ENCODE measurements at regions not wholly inside any gene's neighbourhood (a gene's known extent, or its start where the extent isn't known, plus 50 kb on each side); places are given as distances from the start of the nearest gene placed in this dataset.

DNA sequence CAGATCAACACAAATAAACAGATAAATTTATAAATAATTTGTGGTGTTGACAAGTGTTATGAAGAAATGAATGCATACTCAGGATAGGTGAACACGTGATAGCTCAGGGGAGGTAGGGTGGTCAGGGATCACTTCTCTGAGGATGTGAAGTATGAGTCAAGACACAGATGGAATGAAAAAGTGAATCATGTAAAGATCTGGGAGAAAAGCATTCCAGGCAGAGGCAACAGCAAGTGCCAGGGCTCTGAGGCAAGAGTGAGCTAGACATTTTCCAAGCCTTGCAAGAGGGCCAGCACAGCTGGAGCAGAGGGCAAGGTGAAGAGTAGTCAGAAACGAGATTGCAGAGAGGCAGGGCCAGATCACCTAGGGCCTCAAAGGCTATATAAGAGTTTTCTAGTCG lies 177.8 kb downstream of the WNT5A start:
- H3K4me3 ChIP-seq (ENCODE audit: low read length) = no peak overlapping the region
- TF ChIP-seq CTCF (IDR thresholded peaks at IDR 0.05) = no peak
- H3K4me1 Mint-ChIP-seq = no peaks in the 10 kb centered on the region
- no peak overlapping the region for H3K4me3 Mint-ChIP-seq
- DNase-seq (no peak), ATAC-seq (no peak)
- no peaks in the 10 kb centered on the region for H3K27me3 ChIP-seq (ENCODE audit: control insufficient read depth, insufficient read depth, low read length)
- no peak overlapping the region for H3K27ac Mint-ChIP-seq
- H3K27ac ChIP-seq (ENCODE audit: low read length) = no peak overlapping the region
- no peaks in the 10 kb centered on the region for H3K36me3 ChIP-seq (ENCODE audit: control insufficient read depth, insufficient read depth, low read length)
- 70% methylated on average over 3 of the region's 3 CpGs for WGBS (ENCODE audit: insufficient coverage)
- H3K9me3 ChIP-seq (ENCODE audit: control insufficient read depth, insufficient read depth, low read length) = no peaks in the 10 kb centered on the region
- peaks cover 6 to 10% of the 10 kb centered on the region in 2 donors for H3K9me3 Mint-ChIP-seq
- no peaks in the 10 kb centered on the region for H3K27me3 Mint-ChIP-seq (ENCODE audit: low read depth in 2 of 2)
- no peaks in the 10 kb centered on the region for H3K36me3 Mint-ChIP-seq
- intact Hi-C loops (cut with micrococcal nuclease) = no loop called here
- no peaks in the 10 kb centered on the region for H3K4me1 ChIP-seq (ENCODE audit: control insufficient read depth, insufficient read depth, low read length)

GRCh38 chr3:55307622-55308021 lies 179.5 kb downstream of the WNT5A start:
- Histone ChIP-seq H3K9me3 (ENCODE audit: control insufficient read depth, insufficient read depth, low read length) (no peaks in the 10 kb centered on the region), H3K4me3 (ENCODE audit: low read length) (no peak overlapping the region), H3K36me3 (ENCODE audit: control insufficient read depth, insufficient read depth, low read length) (no peaks in the 10 kb centered on the region), H3K27me3 (ENCODE audit: control insufficient read depth, insufficient read depth, low read length) (no peaks in the 10 kb centered on the region), H3K4me1 (ENCODE audit: control insufficient read depth, insufficient read depth, low read length) (no peaks in the 10 kb centered on the region), H3K27ac (ENCODE audit: low read length) (no peak overlapping the region)
- DNase-seq = no peak
- no peak for TF ChIP-seq CTCF (IDR thresholded peaks at IDR 0.05)
- 100% methylated on average over 2 of the region's 2 CpGs for WGBS (ENCODE audit: insufficient coverage)
- Mint-ChIP-seq H3K4me1 (no peaks in the 10 kb centered on the region), H3K36me3 (no peaks in the 10 kb centered on the region), H3K9me3 (peaks cover 12 to 17% of the 10 kb centered on the region in 2 donors), H3K27ac (no peak overlapping the region), H3K4me3 (no peak overlapping the region), H3K27me3 (ENCODE audit: low read depth in 2 of 2) (no peaks in the 10 kb centered on the region)
- ATAC-seq = no peak
- intact Hi-C loops (cut with micrococcal nuclease) = no loop called here

GRCh38 chr3:55305696-55306485 lies 181.2 kb downstream of the WNT5A start:
- intact Hi-C loops (cut with micrococcal nuclease) = no loop called here
- WGBS (ENCODE audit: insufficient coverage) = 89% methylated on average over 5 of the region's 5 CpGs
- no peak overlapping the region for H3K27ac Mint-ChIP-seq
- no peaks in the 10 kb centered on the region for H3K4me1 Mint-ChIP-seq
- no peak for TF ChIP-seq CTCF (IDR thresholded peaks at IDR 0.05)
- Histone ChIP-seq H3K27ac (ENCODE audit: low read length) (no peak overlapping the region), H3K4me1 (ENCODE audit: control insufficient read depth, insufficient read depth, low read length) (no peaks in the 10 kb centered on the region), H3K9me3 (ENCODE audit: control insufficient read depth, insufficient read depth, low read length) (no peaks in the 10 kb centered on the region), H3K27me3 (ENCODE audit: control insufficient read depth, insufficient read depth, low read length) (no peaks in the 10 kb centered on the region), H3K36me3 (ENCODE audit: control insufficient read depth, insufficient read depth, low read length) (no peaks in the 10 kb centered on the region), H3K4me3 (ENCODE audit: low read length) (no peak overlapping the region)
- H3K9me3 Mint-ChIP-seq = peaks cover 16% of the 10 kb centered on the region in 2 donors
- DNase-seq (no peak), ATAC-seq (no peak)
- H3K36me3 Mint-ChIP-seq = no peaks in the 10 kb centered on the region
- no peaks in the 10 kb centered on the region for H3K27me3 Mint-ChIP-seq (ENCODE audit: low read depth in 2 of 2)
- H3K4me3 Mint-ChIP-seq = no peak overlapping the region

- Mint-ChIP-seq H3K4me1 (no peaks in the 10 kb centered on the region), H3K27me3 (ENCODE audit: low read depth in 2 of 2) (no peaks in the 10 kb centered on the region), H3K4me3 (no peak overlapping the region), H3K9me3 (peaks cover 12 to 14% of the 10 kb centered on the region in 2 donors), H3K36me3 (no peaks in the 10 kb centered on the region), H3K27ac (no peak overlapping the region)
- intact Hi-C loops (cut with micrococcal nuclease) = no loop called here
- Histone ChIP-seq H3K36me3 (ENCODE audit: control insufficient read depth, insufficient read depth, low read length) (no peaks in the 10 kb centered on the region), H3K4me1 (ENCODE audit: control insufficient read depth, insufficient read depth, low read length) (no peaks in the 10 kb centered on the region), H3K27me3 (ENCODE audit: control insufficient read depth, insufficient read depth, low read length) (no peaks in the 10 kb centered on the region), H3K27ac (ENCODE audit: low read length) (no peak overlapping the region), H3K4me3 (ENCODE audit: low read length) (no peak overlapping the region), H3K9me3 (ENCODE audit: control insufficient read depth, insufficient read depth, low read length) (peaks cover 4% of the 10 kb centered on the region)
- no peak for ATAC-seq
- no peak for DNase-seq
- TF ChIP-seq CTCF (IDR thresholded peaks at IDR 0.05) = no peak
Observed at GRCh38 chr3:55300701-55301100, 186.4 kb downstream of the WNT5A start.

Measured in natural killer cell (primary cell).